HuH-7.5 (cell line): ENCODE measurements at regions not wholly inside any gene's neighbourhood (a gene's known extent, or its start where the extent isn't known, plus 50 kb on each side); places are given as distances from the start of the nearest gene placed in this dataset.
A peak's percentile ranks its signal among the peaks of the same experiment; 100 is the strongest.

Experiments used
- DNase-seq: peaks from one replicate; pipeline ENCODE4 v3.0.0; 2011; ENCODE audit warnings: low spot score

GRCh38 chr20:21653628-21654027 is 51.8 kb upstream of the PAX1 start:
- no peak for DNase-seq

- no peak for DNase-seq
These were observed 62.0 kb upstream of the PAX1 start for GRCh38 chr20:21643417-21643816.

- peak; percentile 17 for DNase-seq
These were observed 64.9 kb upstream of the PAX1 start for GRCh38 chr20:21640556-21640955.

- DNase-seq, result no peak
These were observed 71.6 kb upstream of the PAX1 start for GRCh38 chr20:21633829-21634228.

GRCh38 chr20:21632735-21633053 is 72.8 kb upstream of the PAX1 start:
- no peak for DNase-seq

GRCh38 chr20:21632031-21632734 is 73.3 kb upstream of the PAX1 start:
- no peak for DNase-seq

GRCh38 chr20:21628800-21629199 is 76.7 kb upstream of the PAX1 start:
- no peak for DNase-seq

GRCh38 chr20:21623781-21624094 is 81.7 kb upstream of the PAX1 start:
- no peak for DNase-seq

- DNase-seq, result no peak
These were observed 82.2 kb upstream of the PAX1 start for GRCh38 chr20:21623074-21623780.

- no peak for DNase-seq
These were observed 83.2 kb upstream of the PAX1 start for GRCh38 chr20:21622097-21622857.

- no peak for DNase-seq
These were observed 86.6 kb upstream of the PAX1 start for GRCh38 chr20:21618759-21619416.

GRCh38 chr20:21615617-21616080 is 89.8 kb upstream of the PAX1 start:
- peak; percentile 75 for DNase-seq

GRCh38 chr20:21614980-21615379 is 90.5 kb upstream of the PAX1 start:
- no peak for DNase-seq

GRCh38 chr20:21613512-21613911 is 92.0 kb upstream of the PAX1 start:
- DNase-seq, result no peak

GRCh38 chr20:21609981-21610380 is 95.5 kb upstream of the PAX1 start:
- DNase-seq, result no peak

- no peak for DNase-seq
These were observed 95.4 kb upstream of the NKX2-2 start for GRCh38 chr20:21609221-21609620.

GRCh38 chr20:21608777-21609176 is 94.9 kb upstream of the NKX2-2 start:
- no peak for DNase-seq

- DNase-seq, result no peak
These were observed 94.3 kb upstream of the NKX2-2 start for GRCh38 chr20:21607971-21608725.

GRCh38 chr20:21601799-21602198 is 87.9 kb upstream of the NKX2-2 start:
- no peak for DNase-seq

GRCh38 chr20:21586682-21587081 is 72.8 kb upstream of the NKX2-2 start:
- DNase-seq, result no peak

- DNase-seq, result no peak
These were observed 69.8 kb upstream of the NKX2-2 start for GRCh38 chr20:21583486-21584168.
